H1 (cell line): ENCODE measurements at regions not wholly inside any gene's neighbourhood (a gene's known extent, or its start where the extent isn't known, plus 50 kb on each side); places are given as distances from the start of the nearest gene placed in this dataset.

Experiments
- CHD7 ChIP-seq: fragments of 300-600 bp; sonication (generic); IDR thresholded peaks from 2 replicates; pipeline ENCODE4 v1.7.1; 2012; ENCODE audit warnings: low read length, moderate library complexity, mild to moderate bottlenecking, inconsistent platforms; ENCODE audit not compliant: insufficient replicate concordance
- NANOG ChIP-seq: IDR thresholded peaks from 2 replicates; pipeline ENCODE4 v1.6.1; 2011; ENCODE audit warnings: low read length, low read depth, mild to moderate bottlenecking, inconsistent platforms; ENCODE audit not compliant: insufficient read depth, poor library complexity, severe bottlenecking

- TF ChIP-seq CHD7 = peak; percentile 84
- TF ChIP-seq NANOG = peak; percentile 9
Observed at GRCh38 chr14:81682134-81682533, 148.5 kb upstream of the SEL1L start (continued).
